ENCODE measurements at regions not wholly inside any gene's neighbourhood (a gene's known extent, or its start where the extent isn't known, plus 50 kb on each side); places are given as distances from the start of the nearest gene placed in this dataset.

GRCh38 chr5:118377420-118377819 is 610.9 kb downstream of the DTWD2 start:
- TF ChIP-seq POLR2AphosphoS5 (IDR thresholded peaks at IDR 0.05; ENCODE audit: low read depth, low read length): no peak
- no peak for TF ChIP-seq POLR2A (IDR thresholded peaks at IDR 0.05; ENCODE audit: low read depth, low read length)

All from GM12892 (cell line).